Endothelial cell (in vitro differentiated cells): ENCODE measurements at regions not wholly inside any gene's neighbourhood (a gene's known extent, or its start where the extent isn't known, plus 50 kb on each side); places are given as distances from the start of the nearest gene placed in this dataset.
"Not testable (repeated sequence)": the region's sequence is repeated elsewhere in the genome, so short reads cannot be mapped to it uniquely, and the experiment has no call there.

Source experiments
- DNase-seq: peaks from one replicate; pipeline ENCODE4 v3.0.0; 2021; ENCODE audit warnings: low spot score
- H3K27ac Mint-ChIP-seq: one replicate; pipeline ENCODE4 v1.8.0; 2021; ENCODE audit warnings: mixed read lengths, inconsistent platforms; ENCODE audit not compliant: unreplicated experiment
- H3K27me3 Mint-ChIP-seq: one replicate; pipeline ENCODE4 v1.8.0; 2021; ENCODE audit warnings: mild to moderate bottlenecking, moderate library complexity, mixed read lengths, inconsistent platforms; ENCODE audit not compliant: unreplicated experiment
- H3K36me3 Mint-ChIP-seq: one replicate; pipeline ENCODE4 v1.8.0; 2021; ENCODE audit warnings: mild to moderate bottlenecking, low read depth, mixed read lengths, inconsistent platforms; ENCODE audit not compliant: unreplicated experiment
- H3K4me1 Mint-ChIP-seq: one replicate; pipeline ENCODE4 v1.8.0; 2021; ENCODE audit warnings: mild to moderate bottlenecking, mixed read lengths, inconsistent platforms; ENCODE audit not compliant: unreplicated experiment
- H3K4me3 Mint-ChIP-seq: one replicate; pipeline ENCODE4 v1.8.0; 2021; ENCODE audit warnings: mild to moderate bottlenecking, mixed read lengths, inconsistent platforms; ENCODE audit not compliant: unreplicated experiment
- H3K9me3 Mint-ChIP-seq: one replicate; pipeline ENCODE4 v1.8.0; 2021; ENCODE audit warnings: mixed read lengths, inconsistent platforms; ENCODE audit not compliant: unreplicated experiment
- TF ChIP-seq, protein P1 (sequence below): fragments of 200-600 bp; sonication (generic); IDR thresholded peaks from one replicate; pipeline ENCODE4 v1.5.0; 2021; ENCODE audit warnings: antibody characterized with exemption; ENCODE audit not compliant: unreplicated experiment

DNA sequence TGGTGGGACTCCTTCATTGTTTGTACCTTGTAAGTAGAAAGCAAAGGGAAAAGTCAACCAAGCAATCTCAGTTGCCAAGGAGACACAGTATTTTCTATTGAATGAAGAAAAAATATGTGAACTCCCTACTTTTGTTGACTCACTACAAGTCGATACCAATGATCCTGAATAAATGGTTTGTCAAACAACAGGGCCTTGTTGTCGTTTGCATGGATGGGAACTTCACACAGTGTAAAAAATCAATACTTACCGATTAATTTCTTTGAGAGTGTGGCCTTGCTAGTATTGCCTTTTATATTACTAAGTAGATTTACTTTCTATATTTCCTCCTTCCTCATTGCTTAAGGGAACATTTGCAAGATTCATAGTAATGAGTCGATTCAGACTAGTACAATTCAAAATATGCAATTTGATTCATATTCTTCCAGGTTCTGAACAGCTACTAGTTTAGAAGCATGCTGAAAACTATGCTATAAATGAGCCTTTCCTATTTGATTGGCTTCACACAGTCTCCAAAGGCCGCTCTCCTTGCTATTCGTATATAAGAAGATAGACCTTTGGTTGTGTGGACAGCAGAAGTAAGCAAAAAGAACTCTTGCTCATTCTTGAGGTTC, 108.0 kb downstream of the ZNF330 start:
- no peaks in the 10 kb centered on the region for H3K36me3 Mint-ChIP-seq
- no peaks in the 10 kb centered on the region for H3K4me1 Mint-ChIP-seq
- no peak for DNase-seq
- H3K4me3 Mint-ChIP-seq = no peak overlapping the region
- no peak overlapping the region for H3K27ac Mint-ChIP-seq
- no peaks in the 10 kb centered on the region for H3K27me3 Mint-ChIP-seq
- no peaks in the 10 kb centered on the region for H3K9me3 Mint-ChIP-seq
- TF ChIP-seq, protein P1, sequence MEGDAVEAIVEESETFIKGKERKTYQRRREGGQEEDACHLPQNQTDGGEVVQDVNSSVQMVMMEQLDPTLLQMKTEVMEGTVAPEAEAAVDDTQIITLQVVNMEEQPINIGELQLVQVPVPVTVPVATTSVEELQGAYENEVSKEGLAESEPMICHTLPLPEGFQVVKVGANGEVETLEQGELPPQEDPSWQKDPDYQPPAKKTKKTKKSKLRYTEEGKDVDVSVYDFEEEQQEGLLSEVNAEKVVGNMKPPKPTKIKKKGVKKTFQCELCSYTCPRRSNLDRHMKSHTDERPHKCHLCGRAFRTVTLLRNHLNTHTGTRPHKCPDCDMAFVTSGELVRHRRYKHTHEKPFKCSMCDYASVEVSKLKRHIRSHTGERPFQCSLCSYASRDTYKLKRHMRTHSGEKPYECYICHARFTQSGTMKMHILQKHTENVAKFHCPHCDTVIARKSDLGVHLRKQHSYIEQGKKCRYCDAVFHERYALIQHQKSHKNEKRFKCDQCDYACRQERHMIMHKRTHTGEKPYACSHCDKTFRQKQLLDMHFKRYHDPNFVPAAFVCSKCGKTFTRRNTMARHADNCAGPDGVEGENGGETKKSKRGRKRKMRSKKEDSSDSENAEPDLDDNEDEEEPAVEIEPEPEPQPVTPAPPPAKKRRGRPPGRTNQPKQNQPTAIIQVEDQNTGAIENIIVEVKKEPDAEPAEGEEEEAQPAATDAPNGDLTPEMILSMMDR = no peak

DNA sequence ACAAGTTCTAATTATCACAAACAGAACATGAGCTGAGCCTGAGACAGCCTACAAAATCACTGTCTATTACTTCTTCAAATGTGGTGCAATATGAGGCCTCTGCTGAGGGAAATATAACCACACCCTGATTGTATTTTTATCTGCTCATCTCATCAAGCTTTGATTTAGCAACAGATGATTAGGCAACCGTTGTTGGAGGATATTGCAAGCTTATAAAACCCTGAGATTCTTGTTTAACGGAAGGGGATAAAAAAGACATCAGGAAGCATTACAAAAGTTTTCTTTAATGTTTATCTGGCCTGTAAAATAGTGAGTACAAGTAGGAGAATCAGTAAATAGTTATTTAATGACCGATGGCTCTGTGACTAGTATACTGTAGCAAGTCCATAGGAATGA, 108.5 kb downstream of the ZNF330 start:
- Mint-ChIP-seq H3K27ac (no peak overlapping the region), H3K4me1 (no peaks in the 10 kb centered on the region), H3K9me3 (no peaks in the 10 kb centered on the region), H3K36me3 (no peaks in the 10 kb centered on the region), H3K4me3 (no peak overlapping the region), H3K27me3 (no peaks in the 10 kb centered on the region)
- TF ChIP-seq, protein P1 = no peak
- DNase-seq = no peak

DNA sequence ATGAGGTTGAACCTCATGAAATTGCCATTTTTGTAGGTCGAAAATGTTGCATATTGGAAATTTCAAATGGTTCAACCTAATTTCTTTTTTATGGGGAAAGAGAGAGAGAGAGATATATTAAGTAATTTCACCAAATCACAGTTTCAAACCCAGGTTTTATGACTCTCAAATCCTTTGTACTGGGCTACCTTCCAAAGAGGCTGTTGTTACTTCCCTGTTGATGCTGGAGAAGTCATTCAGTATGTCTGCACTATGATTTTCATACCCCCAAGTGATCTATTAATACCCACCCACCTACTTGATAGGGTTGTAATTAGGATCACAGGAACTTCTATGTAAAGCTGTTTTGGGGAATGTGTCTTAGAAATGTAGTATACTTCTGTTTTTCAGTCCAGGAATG, 109.9 kb downstream of the ZNF330 start:
- H3K27ac Mint-ChIP-seq = no peak overlapping the region
- DNase-seq = no peak
- H3K36me3 Mint-ChIP-seq = no peaks in the 10 kb centered on the region
- H3K4me3 Mint-ChIP-seq = no peak overlapping the region
- H3K9me3 Mint-ChIP-seq = no peaks in the 10 kb centered on the region
- H3K4me1 Mint-ChIP-seq = no peaks in the 10 kb centered on the region
- TF ChIP-seq, protein P1 = no peak
- H3K27me3 Mint-ChIP-seq = no peaks in the 10 kb centered on the region

DNA sequence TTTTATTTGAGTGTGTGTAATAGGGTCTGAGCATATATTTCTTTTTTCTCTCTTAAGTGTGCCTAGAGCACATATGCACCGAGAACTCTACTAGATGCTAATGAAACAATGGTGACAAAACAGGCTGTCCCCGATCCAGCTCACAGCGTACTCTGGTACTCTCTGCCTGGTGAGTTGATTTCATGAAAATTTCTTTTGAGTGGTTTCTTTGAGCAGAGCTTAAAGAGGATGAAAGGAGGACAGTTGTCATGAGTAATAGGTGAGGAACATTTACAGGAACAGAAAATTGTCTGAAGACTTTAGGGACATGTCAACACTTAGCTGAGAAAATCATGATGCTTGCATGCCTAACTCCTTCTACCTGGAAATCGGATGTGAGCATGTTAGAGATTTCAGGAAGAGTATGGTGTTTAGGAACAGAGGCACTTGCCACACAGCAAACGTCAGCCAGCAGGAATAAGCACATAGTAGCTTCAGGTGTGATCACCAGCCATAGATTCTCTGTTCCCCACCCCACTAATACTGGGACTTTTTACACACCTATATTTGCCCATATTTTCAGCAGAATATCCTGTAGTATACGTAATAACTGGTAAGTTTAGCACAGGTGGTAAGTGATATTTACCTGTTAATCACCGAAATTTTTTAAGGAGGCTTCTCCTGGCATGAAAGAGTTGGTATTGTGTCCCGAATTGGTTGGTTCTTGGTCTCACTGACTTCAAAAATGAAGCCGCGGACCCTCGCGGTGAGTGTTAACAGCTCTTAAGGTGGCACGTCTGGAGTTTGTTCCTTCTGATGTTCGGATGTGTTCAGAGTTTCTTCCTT, 111.1 kb downstream of the ZNF330 start:
- TF ChIP-seq, protein P1 = no peak
- Mint-ChIP-seq H3K4me3 (no peak overlapping the region), H3K9me3 (no peaks in the 10 kb centered on the region), H3K27me3 (no peaks in the 10 kb centered on the region), H3K4me1 (no peaks in the 10 kb centered on the region), H3K36me3 (no peaks in the 10 kb centered on the region), H3K27ac (no peak overlapping the region)
- no peak for DNase-seq

DNA sequence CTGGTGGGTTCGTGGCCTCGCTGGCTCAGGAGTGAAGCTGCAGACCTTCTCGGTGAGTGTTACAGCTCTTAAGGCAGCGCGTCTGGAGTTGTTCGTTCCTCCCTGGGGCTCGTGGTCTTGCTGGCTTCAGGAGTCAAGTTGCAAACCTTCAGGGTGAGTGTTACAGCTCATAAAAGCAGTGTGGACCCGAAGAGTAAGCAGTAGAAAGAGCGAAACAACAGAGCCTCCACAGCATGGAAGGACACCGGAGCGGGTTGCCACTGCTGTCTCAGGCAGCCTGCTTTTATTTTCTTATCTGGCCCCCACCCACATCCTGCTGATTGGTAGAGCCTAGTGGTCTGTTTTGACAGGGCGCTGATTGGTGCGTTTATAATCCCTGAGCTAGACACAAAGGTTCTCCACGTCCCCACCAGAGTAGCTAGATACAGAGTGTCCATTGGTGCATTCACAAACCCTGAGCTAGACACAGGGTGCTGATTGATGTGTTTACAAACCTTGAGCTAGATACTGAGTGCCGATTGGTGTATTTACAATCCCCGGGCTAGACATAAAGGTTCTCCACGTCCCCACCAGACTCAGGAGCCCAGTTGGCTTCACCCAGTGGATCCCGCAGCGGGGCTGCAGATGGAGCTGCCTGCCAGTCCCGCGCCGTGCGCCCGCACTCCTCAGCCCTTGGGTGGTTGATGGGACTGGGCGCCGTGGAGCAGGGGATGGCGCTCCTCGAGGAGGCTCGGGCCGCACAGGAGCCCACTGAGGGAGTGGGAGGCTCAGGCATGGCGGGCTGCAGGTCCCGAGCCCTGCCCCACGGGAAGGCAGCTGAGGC, 111.9 kb downstream of the ZNF330 start:
- not testable (repeated sequence) for H3K27me3 Mint-ChIP-seq, DNase-seq, H3K4me1 Mint-ChIP-seq, H3K36me3 Mint-ChIP-seq, H3K9me3 Mint-ChIP-seq, H3K27ac Mint-ChIP-seq
- H3K4me3 Mint-ChIP-seq = peak overlapping the region; percentile 51

DNA sequence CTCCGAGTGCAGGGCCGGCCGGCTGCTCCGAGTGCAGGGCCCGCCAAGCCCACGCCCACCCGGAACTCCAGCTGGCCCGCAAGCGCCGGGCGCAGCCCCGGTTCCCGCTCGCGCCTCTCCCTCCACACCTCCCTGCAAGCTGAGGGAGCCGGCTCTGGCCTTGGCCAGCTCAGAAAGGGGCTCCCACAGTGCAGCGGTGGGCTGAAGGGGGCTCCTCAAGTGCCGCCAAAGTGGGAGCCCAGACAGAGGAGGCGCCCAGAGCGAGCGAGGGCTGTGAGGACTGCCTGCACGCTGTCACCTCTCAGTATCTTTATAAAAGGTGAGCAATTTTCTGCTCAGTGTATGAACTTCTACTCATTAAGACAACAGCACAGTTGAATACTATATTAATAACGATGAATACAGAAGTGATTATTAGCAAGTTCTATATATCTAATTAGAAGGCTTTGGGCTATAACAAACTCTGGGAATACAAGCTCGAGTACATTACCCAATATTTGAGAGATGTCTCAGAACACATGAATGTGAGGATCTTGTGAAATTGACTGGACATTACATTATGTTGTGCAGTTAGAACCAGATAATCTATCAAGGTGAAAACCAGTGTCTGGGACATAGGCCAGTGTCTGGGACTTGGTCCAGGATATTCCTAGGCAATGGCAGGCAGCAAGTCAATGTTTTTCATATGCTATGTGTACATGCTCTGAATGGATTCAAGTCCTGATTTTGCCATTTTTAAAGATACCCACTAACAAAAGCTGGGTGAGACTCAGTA, 112.9 kb downstream of the ZNF330 start:
- H3K4me1 Mint-ChIP-seq, H3K36me3 Mint-ChIP-seq, H3K27me3 Mint-ChIP-seq, H3K27ac Mint-ChIP-seq, H3K9me3 Mint-ChIP-seq, DNase-seq: not testable (repeated sequence)
- H3K4me3 Mint-ChIP-seq = peak overlapping the region; percentile 47
